Astrocyte (in vitro differentiated cells and primary cell): ENCODE measurements at regions not wholly inside any gene's neighbourhood (a gene's known extent, or its start where the extent isn't known, plus 50 kb on each side); places are given as distances from the start of the nearest gene placed in this dataset.

ENCODE experiments used
- EZH2 ChIP-seq: IDR thresholded peaks from 2 replicates; pipeline ENCODE4 v1.6.1; 2012; ENCODE audit warnings: mild to moderate bottlenecking, low read length, inconsistent platforms; ENCODE audit not compliant: insufficient read depth
- TF ChIP-seq, protein P1 (sequence below): IDR thresholded peaks from 2 replicates; pipeline ENCODE4 v1.5.1; 2011; ENCODE audit warnings: low read depth, mild to moderate bottlenecking, inconsistent platforms, low read length, moderate library complexity; ENCODE audit not compliant: insufficient read depth

DNA sequence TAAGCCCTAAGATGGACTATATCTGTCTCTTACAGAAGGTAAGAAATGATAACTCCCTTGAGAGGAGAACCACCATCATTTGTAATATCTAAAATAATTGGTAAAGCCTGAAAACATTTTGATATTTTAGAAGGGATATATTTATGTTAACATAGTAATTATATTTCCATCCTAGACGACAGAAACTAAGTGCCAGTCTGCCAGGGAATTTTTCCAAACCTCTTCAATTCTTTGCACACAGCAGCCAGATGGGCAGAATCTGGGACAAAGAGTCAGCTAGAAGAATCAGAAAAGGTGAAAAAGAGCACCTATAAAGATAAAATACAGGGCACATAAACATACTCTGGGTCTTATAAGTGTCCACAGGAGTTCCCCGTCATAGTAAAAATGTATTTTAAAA lies 70.0 kb upstream of the CBLB start:
- TF ChIP-seq, protein P1, sequence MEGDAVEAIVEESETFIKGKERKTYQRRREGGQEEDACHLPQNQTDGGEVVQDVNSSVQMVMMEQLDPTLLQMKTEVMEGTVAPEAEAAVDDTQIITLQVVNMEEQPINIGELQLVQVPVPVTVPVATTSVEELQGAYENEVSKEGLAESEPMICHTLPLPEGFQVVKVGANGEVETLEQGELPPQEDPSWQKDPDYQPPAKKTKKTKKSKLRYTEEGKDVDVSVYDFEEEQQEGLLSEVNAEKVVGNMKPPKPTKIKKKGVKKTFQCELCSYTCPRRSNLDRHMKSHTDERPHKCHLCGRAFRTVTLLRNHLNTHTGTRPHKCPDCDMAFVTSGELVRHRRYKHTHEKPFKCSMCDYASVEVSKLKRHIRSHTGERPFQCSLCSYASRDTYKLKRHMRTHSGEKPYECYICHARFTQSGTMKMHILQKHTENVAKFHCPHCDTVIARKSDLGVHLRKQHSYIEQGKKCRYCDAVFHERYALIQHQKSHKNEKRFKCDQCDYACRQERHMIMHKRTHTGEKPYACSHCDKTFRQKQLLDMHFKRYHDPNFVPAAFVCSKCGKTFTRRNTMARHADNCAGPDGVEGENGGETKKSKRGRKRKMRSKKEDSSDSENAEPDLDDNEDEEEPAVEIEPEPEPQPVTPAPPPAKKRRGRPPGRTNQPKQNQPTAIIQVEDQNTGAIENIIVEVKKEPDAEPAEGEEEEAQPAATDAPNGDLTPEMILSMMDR, result no peak
- no peak for TF ChIP-seq EZH2
